ENCODE measurements at regions not wholly inside any gene's neighbourhood (a gene's known extent, or its start where the extent isn't known, plus 50 kb on each side); places are given as distances from the start of the nearest gene placed in this dataset.

DNA sequence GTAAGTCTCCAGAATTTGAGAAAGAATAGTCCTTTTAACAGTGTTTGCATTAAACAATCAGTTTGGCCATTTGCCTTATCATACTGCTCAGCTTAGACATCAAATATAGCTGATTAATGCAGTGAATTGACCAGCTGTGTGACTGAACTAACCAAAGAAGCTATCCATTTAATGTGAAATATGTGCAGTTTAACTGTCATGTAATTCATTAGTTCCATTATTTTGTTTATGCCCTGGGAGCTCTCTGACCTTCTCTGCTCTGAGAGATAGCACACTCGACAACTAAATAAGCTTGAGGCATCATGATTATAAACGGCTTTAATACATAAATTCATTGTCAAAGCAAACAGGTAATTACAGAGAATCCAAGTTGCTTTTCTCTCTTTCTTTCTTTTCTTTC lies 324.3 kb upstream of the PCDH7 start:
- Histone ChIP-seq H3K4me3 (ENCODE audit: extremely low read depth in 1 of 4, insufficient read depth in 2 of 4, low read depth in 3 of 4, low read length in 4 of 4) (no peak overlapping the region), H3K56ac (replicated peaks; ENCODE audit: insufficient read length, low read depth, low read length) (no peak overlapping the region), H3K4me1 (replicated peaks in 1 of 4; ENCODE audit: control insufficient read depth in 3 of 4, insufficient read depth in 4 of 4, low read length in 3 of 4) (no peaks in the 10 kb centered on the region; a peak in 1 of 7 replicates), H3K27ac (ENCODE audit: low read depth, low read length) (no peak overlapping the region), H2BK120ac (replicated peaks; ENCODE audit: low read depth, low read length) (no peak overlapping the region), H3K27me3 (replicated peaks in 1 of 4; ENCODE audit: control insufficient read depth in 3 of 4, extremely low read depth in 1 of 4, insufficient read depth in 3 of 4, low read length in 3 of 4) (no peaks in the 10 kb centered on the region), H3K79me2 (ENCODE audit: control insufficient read depth in 1 of 2, insufficient read depth in 2 of 2, low read length in 2 of 2) (no peaks in the 10 kb centered on the region), H4K8ac (ENCODE audit: extremely low read depth, insufficient read depth, low read length) (no peak overlapping the region), H3K14ac (ENCODE audit: insufficient read length) (no peak overlapping the region), H2AFZ (ENCODE audit: low read length) (no peak overlapping the region), H3K9ac (replicated peaks in 1 of 4; ENCODE audit: extremely low read depth in 1 of 4, low read depth in 3 of 4, low read length in 3 of 4) (no peak overlapping the region), H2BK5ac (ENCODE audit: low read depth, low read length) (no peak overlapping the region), H3K9me3 (ENCODE audit: insufficient read depth in 2 of 2, low read depth in 1 of 2, low read length in 1 of 2) (peaks cover 5 to 6% of the 10 kb centered on the region in 2 experiments; a peak in 2 of 4 replicates), H2AK5ac (ENCODE audit: low read depth, low read length) (no peak overlapping the region), H2BK15ac (ENCODE audit: low read length) (no peak overlapping the region), H3K23ac (ENCODE audit: insufficient read length) (no peak overlapping the region), H3K23me2 (ENCODE audit: low read depth, low read length) (no peaks in the 10 kb centered on the region), H4K20me1 (replicated peaks in 1 of 2; ENCODE audit: control insufficient read depth in 1 of 2, insufficient read depth in 2 of 2, low read length in 2 of 2) (no peaks in the 10 kb centered on the region), H3K79me1 (ENCODE audit: low read depth, low read length) (no peaks in the 10 kb centered on the region), H2BK12ac (ENCODE audit: low read depth, low read length) (no peak overlapping the region), H4K5ac (ENCODE audit: insufficient read length, low read depth, low read length) (no peak overlapping the region), H3K18ac (ENCODE audit: extremely low read depth, low read length) (no peak overlapping the region), H3K36me3 (ENCODE audit: control insufficient read depth in 2 of 4, insufficient read depth in 4 of 4, low read length in 3 of 4) (no peaks in the 10 kb centered on the region), H3K4ac (replicated peaks; ENCODE audit: insufficient read length, low read depth, low read length) (no peak overlapping the region), H2BK20ac (ENCODE audit: low read length) (no peak overlapping the region), H3K4me2 (ENCODE audit: insufficient read depth in 1 of 2, low read depth in 2 of 2, low read length in 2 of 2) (no peak overlapping the region), H4K91ac (replicated peaks; ENCODE audit: insufficient read length, low read length) (no peak overlapping the region)
- FAIRE-seq (no peak), DNase-seq (ENCODE audit: low read depth in 1 of 2, low spot score in 2 of 2) (no peak)
- ChIA-PET CTCF (ENCODE audit: partially characterized antibody) (interaction anchor here (1.1 kb wide), 1 partner anchor 425 kb away, joined by 3 read pairs; no protein-coding TSS in a partner anchor), POLR2A (ENCODE audit: partially characterized antibody) (no interaction called here)
- WGBS, 2 experiments (ENCODE audit: extremely low coverage in 1 of 2, insufficient coverage in 1 of 2, insufficient read length in 1 of 2, insufficient replicate concordance in 2 of 2, low coverage in 1 of 2, low lambda C conversion rate in 2 of 2, missing lambda C conversion rate in 1 of 2) = 93% methylated on average over 2 of the region's 2 CpGs; no CpG with 5 or more reads in 1 of the 2 experiments
- TF ChIP-seq, protein P1, sequence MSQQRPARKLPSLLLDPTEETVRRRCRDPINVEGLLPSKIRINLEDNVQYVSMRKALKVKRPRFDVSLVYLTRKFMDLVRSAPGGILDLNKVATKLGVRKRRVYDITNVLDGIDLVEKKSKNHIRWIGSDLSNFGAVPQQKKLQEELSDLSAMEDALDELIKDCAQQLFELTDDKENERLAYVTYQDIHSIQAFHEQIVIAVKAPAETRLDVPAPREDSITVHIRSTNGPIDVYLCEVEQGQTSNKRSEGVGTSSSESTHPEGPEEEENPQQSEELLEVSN (IDR thresholded peaks at IDR 0.05) = no peak
- TF ChIP-seq MAFK (IDR thresholded peaks at IDR 0.05; ENCODE audit: low read depth, low read length) = no peak
- no peak for TF ChIP-seq NRF1 (IDR thresholded peaks at IDR 0.05; ENCODE audit: low read depth, low read length)
- TF ChIP-seq BACH1 (IDR thresholded peaks at IDR 0.05; ENCODE audit: low read length) = no peak
- TF ChIP-seq, protein P2, sequence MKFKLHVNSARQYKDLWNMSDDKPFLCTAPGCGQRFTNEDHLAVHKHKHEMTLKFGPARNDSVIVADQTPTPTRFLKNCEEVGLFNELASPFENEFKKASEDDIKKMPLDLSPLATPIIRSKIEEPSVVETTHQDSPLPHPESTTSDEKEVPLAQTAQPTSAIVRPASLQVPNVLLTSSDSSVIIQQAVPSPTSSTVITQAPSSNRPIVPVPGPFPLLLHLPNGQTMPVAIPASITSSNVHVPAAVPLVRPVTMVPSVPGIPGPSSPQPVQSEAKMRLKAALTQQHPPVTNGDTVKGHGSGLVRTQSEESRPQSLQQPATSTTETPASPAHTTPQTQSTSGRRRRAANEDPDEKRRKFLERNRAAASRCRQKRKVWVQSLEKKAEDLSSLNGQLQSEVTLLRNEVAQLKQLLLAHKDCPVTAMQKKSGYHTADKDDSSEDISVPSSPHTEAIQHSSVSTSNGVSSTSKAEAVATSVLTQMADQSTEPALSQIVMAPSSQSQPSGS (IDR thresholded peaks at IDR 0.05; ENCODE audit: low read length) = no peak
- no peak for TF ChIP-seq EZH2 (IDR thresholded peaks at IDR 0.05; ENCODE audit: low read depth, low read length, severe bottlenecking)
- no peak for TF ChIP-seq RNF2 (IDR thresholded peaks at IDR 0.05; ENCODE audit: borderline replicate concordance, low read depth, low read length, missing control alignments, poor library complexity, severe bottlenecking)
- no peak for TF ChIP-seq HDAC6 (IDR thresholded peaks at IDR 0.05; ENCODE audit: low read depth, low read length)
- TF ChIP-seq TEAD4 (IDR thresholded peaks at IDR 0.05; ENCODE audit: low read depth, low read length) = no peak
- TF ChIP-seq SIRT6 (IDR thresholded peaks at IDR 0.05; ENCODE audit: low read length) = no peak
- no peak for TF ChIP-seq KDM5A (IDR thresholded peaks at IDR 0.05; ENCODE audit: low read length)
- TF ChIP-seq ZNF274 (IDR thresholded peaks at IDR 0.05; ENCODE audit: borderline replicate concordance, extremely low read depth, low read length) = no peak
